AG09319 (cell line): ENCODE measurements at regions not wholly inside any gene's neighbourhood (a gene's known extent, or its start where the extent isn't known, plus 50 kb on each side); places are given as distances from the start of the nearest gene placed in this dataset.

Source experiments
- DNase-seq: peaks from one replicate; pipeline ENCODE4 v3.0.0-alpha.2; 2010; ENCODE audit warnings: low read depth; ENCODE audit errors: extremely low read depth
- CTCF ChIP-seq: IDR thresholded peaks from 2 replicates; pipeline ENCODE4 v1.5.1; 2011; ENCODE audit warnings: low read depth, mild to moderate bottlenecking, inconsistent platforms, low read length, moderate library complexity

DNA sequence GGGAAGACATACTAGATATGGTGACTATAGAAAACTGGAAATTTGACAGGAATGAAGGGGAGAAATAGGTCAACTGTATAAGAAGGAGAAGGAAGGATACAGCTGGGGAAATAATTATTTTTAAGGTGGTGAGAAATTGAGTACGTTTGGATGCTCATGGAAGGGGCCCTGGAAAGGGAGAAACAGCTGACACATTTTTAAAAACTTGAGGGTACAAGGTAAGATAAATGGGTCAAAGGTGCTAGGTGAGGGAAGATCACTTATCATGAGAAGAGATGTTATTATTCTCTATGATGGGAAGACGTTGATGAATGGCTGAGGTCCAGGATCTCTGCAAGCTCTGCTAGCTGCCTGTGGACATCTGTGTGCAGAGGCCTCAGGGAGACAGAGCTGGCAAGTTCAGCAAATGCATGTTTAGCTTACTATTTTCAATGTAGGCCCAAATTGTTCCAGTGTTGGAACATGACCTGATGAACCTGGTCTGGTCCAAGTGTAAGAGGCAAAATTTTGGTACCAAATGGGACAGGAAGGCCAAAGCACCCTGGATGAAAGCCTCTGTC, 181.7 kb downstream of the MTRR start:
- TF ChIP-seq CTCF = no peak
- no peak for DNase-seq

- no peak for TF ChIP-seq CTCF
- no peak for DNase-seq
Observed at GRCh38 chr5:8053270-8053669, 184.3 kb downstream of the MTRR start.

DNA sequence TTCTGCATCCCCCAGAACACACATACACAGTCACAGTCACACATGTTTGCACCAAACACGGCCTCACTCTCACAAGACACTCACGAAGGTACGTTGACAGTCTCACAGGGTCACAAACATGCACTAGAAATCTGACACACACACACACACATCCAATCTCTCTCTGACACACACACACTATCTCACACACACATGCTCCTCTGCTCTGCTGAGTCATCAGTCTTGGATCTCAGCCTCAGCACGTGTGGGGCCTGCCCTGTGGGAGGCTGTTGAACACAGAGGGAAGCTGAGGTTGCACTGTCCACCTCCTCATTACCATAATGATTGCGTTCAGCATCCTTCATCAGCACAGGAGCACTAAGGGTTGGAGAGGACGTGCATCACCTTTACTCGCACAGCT, 188.8 kb downstream of the MTRR start:
- DNase-seq = no peak
- no peak for TF ChIP-seq CTCF

- TF ChIP-seq CTCF = no peak
- no peak for DNase-seq
Observed at GRCh38 chr5:8058616-8059190, 189.8 kb downstream of the MTRR start.

DNA sequence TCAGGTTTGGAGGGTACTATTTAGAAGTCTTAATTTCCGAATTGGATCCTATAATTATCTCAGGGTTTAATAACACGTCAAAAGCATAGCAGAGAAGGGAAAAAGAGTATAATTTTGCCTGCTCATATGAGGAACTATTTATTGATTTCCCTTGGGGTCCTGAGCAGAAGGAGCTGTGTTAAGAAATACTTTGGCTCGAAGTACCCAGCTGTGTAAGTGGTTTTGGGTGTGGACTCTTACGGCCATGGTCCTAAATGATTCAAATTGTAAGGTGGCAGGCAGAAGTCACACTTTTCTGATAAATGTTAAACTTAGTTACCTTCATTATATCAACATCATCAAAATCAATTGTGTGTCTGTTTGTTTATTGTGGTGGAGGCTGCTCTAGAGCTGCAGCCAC, 190.4 kb downstream of the MTRR start:
- TF ChIP-seq CTCF = no peak
- DNase-seq = no peak

GRCh38 chr5:8060235-8060952, 191.4 kb downstream of the MTRR start:
- DNase-seq = no peak
- no peak for TF ChIP-seq CTCF

GRCh38 chr5:8060953-8061429, 192.0 kb downstream of the MTRR start:
- DNase-seq = no peak
- TF ChIP-seq CTCF = no peak
